ENCODE measurements at regions not wholly inside any gene's neighbourhood (a gene's known extent, or its start where the extent isn't known, plus 50 kb on each side); places are given as distances from the start of the nearest gene placed in this dataset.

GRCh38 chr4:79082997-79083396 is 143.8 kb upstream of the PAQR3 start:
- Histone ChIP-seq H3K4me3 (replicated peaks; ENCODE audit: insufficient read depth, low read length) (no peak overlapping the region), H3K27me3 (ENCODE audit: insufficient read depth, poor library complexity, severe bottlenecking) (no peaks in the 10 kb centered on the region), H3K27ac (replicated peaks) (no peak overlapping the region)
- TF ChIP-seq POLR2AphosphoS5 (IDR thresholded peaks at IDR 0.05; ENCODE audit: low read depth) (no peak), CTCF (IDR thresholded peaks at IDR 0.05; ENCODE audit: insufficient read depth, low read length) (no peak), SPI1 (IDR thresholded peaks at IDR 0.05; ENCODE audit: borderline replicate concordance, low read depth) (no peak), GABPA (IDR thresholded peaks at IDR 0.05; ENCODE audit: low read depth) (no peak)
- TF ChIP-seq, protein P1, sequence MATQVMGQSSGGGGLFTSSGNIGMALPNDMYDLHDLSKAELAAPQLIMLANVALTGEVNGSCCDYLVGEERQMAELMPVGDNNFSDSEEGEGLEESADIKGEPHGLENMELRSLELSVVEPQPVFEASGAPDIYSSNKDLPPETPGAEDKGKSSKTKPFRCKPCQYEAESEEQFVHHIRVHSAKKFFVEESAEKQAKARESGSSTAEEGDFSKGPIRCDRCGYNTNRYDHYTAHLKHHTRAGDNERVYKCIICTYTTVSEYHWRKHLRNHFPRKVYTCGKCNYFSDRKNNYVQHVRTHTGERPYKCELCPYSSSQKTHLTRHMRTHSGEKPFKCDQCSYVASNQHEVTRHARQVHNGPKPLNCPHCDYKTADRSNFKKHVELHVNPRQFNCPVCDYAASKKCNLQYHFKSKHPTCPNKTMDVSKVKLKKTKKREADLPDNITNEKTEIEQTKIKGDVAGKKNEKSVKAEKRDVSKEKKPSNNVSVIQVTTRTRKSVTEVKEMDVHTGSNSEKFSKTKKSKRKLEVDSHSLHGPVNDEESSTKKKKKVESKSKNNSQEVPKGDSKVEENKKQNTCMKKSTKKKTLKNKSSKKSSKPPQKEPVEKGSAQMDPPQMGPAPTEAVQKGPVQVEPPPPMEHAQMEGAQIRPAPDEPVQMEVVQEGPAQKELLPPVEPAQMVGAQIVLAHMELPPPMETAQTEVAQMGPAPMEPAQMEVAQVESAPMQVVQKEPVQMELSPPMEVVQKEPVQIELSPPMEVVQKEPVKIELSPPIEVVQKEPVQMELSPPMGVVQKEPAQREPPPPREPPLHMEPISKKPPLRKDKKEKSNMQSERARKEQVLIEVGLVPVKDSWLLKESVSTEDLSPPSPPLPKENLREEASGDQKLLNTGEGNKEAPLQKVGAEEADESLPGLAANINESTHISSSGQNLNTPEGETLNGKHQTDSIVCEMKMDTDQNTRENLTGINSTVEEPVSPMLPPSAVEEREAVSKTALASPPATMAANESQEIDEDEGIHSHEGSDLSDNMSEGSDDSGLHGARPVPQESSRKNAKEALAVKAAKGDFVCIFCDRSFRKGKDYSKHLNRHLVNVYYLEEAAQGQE (IDR thresholded peaks at IDR 0.05; ENCODE audit: insufficient replicate concordance, low read depth): no peak
- no peak for DNase-seq (ENCODE audit: low read depth in 1 of 2, low spot score in 1 of 2)

GRCh38 chr4:79081973-79082372 is 142.7 kb upstream of the PAQR3 start:
- TF ChIP-seq, protein P1 (IDR thresholded peaks at IDR 0.05; ENCODE audit: insufficient replicate concordance, low read depth): no peak
- TF ChIP-seq CTCF (IDR thresholded peaks at IDR 0.05; ENCODE audit: insufficient read depth, low read length) (no peak), SPI1 (IDR thresholded peaks at IDR 0.05; ENCODE audit: borderline replicate concordance, low read depth) (no peak), POLR2AphosphoS5 (IDR thresholded peaks at IDR 0.05; ENCODE audit: low read depth) (no peak), GABPA (IDR thresholded peaks at IDR 0.05; ENCODE audit: low read depth) (no peak)
- no peak for DNase-seq (ENCODE audit: low read depth in 1 of 2, low spot score in 1 of 2)
- Histone ChIP-seq H3K27ac (replicated peaks) (no peak overlapping the region), H3K4me3 (replicated peaks; ENCODE audit: insufficient read depth, low read length) (no peak overlapping the region), H3K27me3 (ENCODE audit: insufficient read depth, poor library complexity, severe bottlenecking) (no peaks in the 10 kb centered on the region)

DNA sequence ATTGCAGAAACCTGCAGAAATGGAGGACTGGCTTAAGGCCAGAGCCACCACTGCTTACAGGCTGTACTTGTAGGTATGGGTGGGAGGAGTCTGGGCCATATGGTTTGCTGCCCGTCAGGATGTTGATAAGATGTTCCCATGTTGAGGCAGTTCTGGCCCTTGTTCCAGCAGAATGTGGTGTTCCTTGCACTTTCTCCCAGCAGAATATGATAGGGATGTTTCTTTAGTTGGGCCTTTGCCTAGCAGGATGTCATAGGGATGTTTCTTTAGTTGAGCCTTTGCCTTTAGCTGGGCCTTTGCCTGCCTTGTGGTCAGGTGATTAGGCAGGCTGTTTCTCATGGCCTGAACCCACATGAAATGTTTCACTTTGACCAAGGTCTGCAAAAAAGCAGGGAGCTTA is 139.1 kb upstream of the PAQR3 start:
- Histone ChIP-seq H3K27ac (replicated peaks) (no peak overlapping the region), H3K27me3 (ENCODE audit: insufficient read depth, poor library complexity, severe bottlenecking) (no peaks in the 10 kb centered on the region), H3K4me3 (replicated peaks; ENCODE audit: insufficient read depth, low read length) (no peak overlapping the region)
- DNase-seq (ENCODE audit: low read depth in 1 of 2, low spot score in 1 of 2): no peak
- TF ChIP-seq, protein P1 (IDR thresholded peaks at IDR 0.05; ENCODE audit: insufficient replicate concordance, low read depth): no peak
- TF ChIP-seq CTCF (IDR thresholded peaks at IDR 0.05; ENCODE audit: insufficient read depth, low read length) (no peak), POLR2AphosphoS5 (IDR thresholded peaks at IDR 0.05; ENCODE audit: low read depth) (no peak), GABPA (IDR thresholded peaks at IDR 0.05; ENCODE audit: low read depth) (no peak)

Data from HL-60 (cell line).